HEK293 (cell line): ENCODE measurements at regions not wholly inside any gene's neighbourhood (a gene's known extent, or its start where the extent isn't known, plus 50 kb on each side); places are given as distances from the start of the nearest gene placed in this dataset.

Source experiments
- SALL2 ChIP-seq: fragments of 450-650 bp; formaldehyde crosslinking; IDR thresholded peaks from 2 replicates; pipeline ENCODE4 v1.5.0; 2017; ENCODE audit warnings: missing biosample characterization, mild to moderate bottlenecking, missing genetic modification characterization, borderline replicate concordance
- TCF7L2 ChIP-seq: IDR thresholded peaks from 2 replicates; pipeline ENCODE4 v1.6.1; 2011; ENCODE audit warnings: low read depth, mild to moderate bottlenecking, inconsistent platforms, low read length, moderate library complexity, borderline replicate concordance
- ZBTB7A ChIP-seq: fragments of 450-650 bp; formaldehyde crosslinking; IDR thresholded peaks from 2 replicates; pipeline ENCODE4 v1.5.1; 2016; ENCODE audit warnings: low read depth, missing biosample characterization, missing genetic modification characterization
- ZNF324 ChIP-seq: fragments of 450-650 bp; formaldehyde crosslinking; IDR thresholded peaks from 2 replicates; pipeline ENCODE4 v1.5.1; 2016; ENCODE audit warnings: missing biosample characterization, missing genetic modification characterization
- ZNF514 ChIP-seq: fragments of 450-650 bp; formaldehyde crosslinking; IDR thresholded peaks from 2 replicates; pipeline ENCODE4 v1.5.1; 2016; ENCODE audit warnings: missing biosample characterization, missing genetic modification characterization
- ZNF561 ChIP-seq: fragments of 450-650 bp; IDR thresholded peaks from 2 replicates; pipeline ENCODE4 v1.5.1; 2018; ENCODE audit warnings: missing biosample characterization, missing genetic modification characterization, borderline replicate concordance
- ZNF654 ChIP-seq: fragments of 450-650 bp; formaldehyde crosslinking; IDR thresholded peaks from 2 replicates; pipeline ENCODE4 v1.5.1; 2016; ENCODE audit warnings: low read depth, missing biosample characterization, missing genetic modification characterization
- ZNF76 ChIP-seq: fragments of 450-650 bp; formaldehyde crosslinking; IDR thresholded peaks from 2 replicates; pipeline ENCODE4; 2016; ENCODE audit warnings: low read depth, missing biosample characterization, missing genetic modification characterization, borderline replicate concordance
- TF ChIP-seq, protein P1 (sequence below): fragments of 450-650 bp; formaldehyde crosslinking; IDR thresholded peaks from 2 replicates; pipeline ENCODE4 v1.5.1; 2016; ENCODE audit warnings: missing biosample characterization, missing genetic modification characterization
- TF ChIP-seq, protein P2 (sequence below): fragments of 450-650 bp; formaldehyde crosslinking; IDR thresholded peaks from 2 replicates; pipeline ENCODE4 v1.5.1; 2016; ENCODE audit warnings: missing biosample characterization, missing genetic modification characterization
- TF ChIP-seq, protein P3 (sequence below): fragments of 450-650 bp; formaldehyde crosslinking; IDR thresholded peaks from 2 replicates; pipeline ENCODE4 v1.5.1; 2017; ENCODE audit warnings: missing biosample characterization, missing genetic modification characterization

DNA sequence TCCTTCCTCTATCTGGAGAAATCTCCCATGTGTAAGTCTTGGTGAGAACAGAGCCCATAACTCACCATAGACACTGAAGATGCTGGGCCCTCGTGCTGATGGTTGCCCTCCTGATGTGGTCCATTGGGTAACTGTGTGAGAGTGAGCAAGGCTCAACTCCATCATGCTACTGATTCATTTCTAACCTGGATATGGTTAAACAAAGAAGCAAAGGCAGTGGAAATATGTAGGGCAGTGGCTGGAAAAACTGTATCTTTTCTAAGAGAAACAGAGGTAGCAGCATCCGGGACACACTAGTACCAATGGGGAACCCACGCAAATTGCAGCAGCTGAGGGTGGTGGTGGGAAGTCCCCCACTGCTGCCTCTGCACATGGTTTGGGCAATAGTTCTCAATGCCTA lies 221.7 kb downstream of the KLF6 start:
- TF ChIP-seq, protein P1, sequence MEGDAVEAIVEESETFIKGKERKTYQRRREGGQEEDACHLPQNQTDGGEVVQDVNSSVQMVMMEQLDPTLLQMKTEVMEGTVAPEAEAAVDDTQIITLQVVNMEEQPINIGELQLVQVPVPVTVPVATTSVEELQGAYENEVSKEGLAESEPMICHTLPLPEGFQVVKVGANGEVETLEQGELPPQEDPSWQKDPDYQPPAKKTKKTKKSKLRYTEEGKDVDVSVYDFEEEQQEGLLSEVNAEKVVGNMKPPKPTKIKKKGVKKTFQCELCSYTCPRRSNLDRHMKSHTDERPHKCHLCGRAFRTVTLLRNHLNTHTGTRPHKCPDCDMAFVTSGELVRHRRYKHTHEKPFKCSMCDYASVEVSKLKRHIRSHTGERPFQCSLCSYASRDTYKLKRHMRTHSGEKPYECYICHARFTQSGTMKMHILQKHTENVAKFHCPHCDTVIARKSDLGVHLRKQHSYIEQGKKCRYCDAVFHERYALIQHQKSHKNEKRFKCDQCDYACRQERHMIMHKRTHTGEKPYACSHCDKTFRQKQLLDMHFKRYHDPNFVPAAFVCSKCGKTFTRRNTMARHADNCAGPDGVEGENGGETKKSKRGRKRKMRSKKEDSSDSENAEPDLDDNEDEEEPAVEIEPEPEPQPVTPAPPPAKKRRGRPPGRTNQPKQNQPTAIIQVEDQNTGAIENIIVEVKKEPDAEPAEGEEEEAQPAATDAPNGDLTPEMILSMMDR, result no peak
- TF ChIP-seq SALL2 (tag by site-specific recombination) (no peak), ZNF76 (tag by site-specific recombination) (no peak), ZNF561 (tag by site-specific recombination) (no peak), ZNF324 (tag by site-specific recombination) (no peak), TCF7L2 (no peak), ZNF654 (no peak), ZNF514 (no peak), ZBTB7A (tag by site-specific recombination) (no peak)
- TF ChIP-seq, protein P2, sequence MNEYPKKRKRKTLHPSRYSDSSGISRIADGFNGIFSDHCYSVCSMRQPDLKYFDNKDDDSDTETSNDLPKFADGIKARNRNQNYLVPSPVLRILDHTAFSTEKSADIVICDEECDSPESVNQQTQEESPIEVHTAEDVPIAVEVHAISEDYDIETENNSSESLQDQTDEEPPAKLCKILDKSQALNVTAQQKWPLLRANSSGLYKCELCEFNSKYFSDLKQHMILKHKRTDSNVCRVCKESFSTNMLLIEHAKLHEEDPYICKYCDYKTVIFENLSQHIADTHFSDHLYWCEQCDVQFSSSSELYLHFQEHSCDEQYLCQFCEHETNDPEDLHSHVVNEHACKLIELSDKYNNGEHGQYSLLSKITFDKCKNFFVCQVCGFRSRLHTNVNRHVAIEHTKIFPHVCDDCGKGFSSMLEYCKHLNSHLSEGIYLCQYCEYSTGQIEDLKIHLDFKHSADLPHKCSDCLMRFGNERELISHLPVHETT (tag by site-specific recombination), result no peak
- TF ChIP-seq, protein P3, sequence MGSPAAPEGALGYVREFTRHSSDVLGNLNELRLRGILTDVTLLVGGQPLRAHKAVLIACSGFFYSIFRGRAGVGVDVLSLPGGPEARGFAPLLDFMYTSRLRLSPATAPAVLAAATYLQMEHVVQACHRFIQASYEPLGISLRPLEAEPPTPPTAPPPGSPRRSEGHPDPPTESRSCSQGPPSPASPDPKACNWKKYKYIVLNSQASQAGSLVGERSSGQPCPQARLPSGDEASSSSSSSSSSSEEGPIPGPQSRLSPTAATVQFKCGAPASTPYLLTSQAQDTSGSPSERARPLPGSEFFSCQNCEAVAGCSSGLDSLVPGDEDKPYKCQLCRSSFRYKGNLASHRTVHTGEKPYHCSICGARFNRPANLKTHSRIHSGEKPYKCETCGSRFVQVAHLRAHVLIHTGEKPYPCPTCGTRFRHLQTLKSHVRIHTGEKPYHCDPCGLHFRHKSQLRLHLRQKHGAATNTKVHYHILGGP (tag by site-specific recombination), result no peak
